ENCODE measurements at regions not wholly inside any gene's neighbourhood (a gene's known extent, or its start where the extent isn't known, plus 50 kb on each side); places are given as distances from the start of the nearest gene placed in this dataset.

GRCh38 chr2:235396071-235396846, 97.6 kb upstream of the AGAP1 start:
- no peak for FAIRE-seq
- H3K4me1 ChIP-seq (ENCODE audit: control insufficient read depth in 3 of 3, insufficient read depth in 2 of 3, low read depth in 1 of 3, low read length in 2 of 3): no peaks in the 10 kb centered on the region
- no peaks in the 10 kb centered on the region for H3K27me3 ChIP-seq (ENCODE audit: control insufficient read depth in 3 of 3, insufficient read depth in 3 of 3, low read length in 3 of 3)
- H3K4me3 ChIP-seq (ENCODE audit: low read depth in 1 of 3, low read length in 3 of 3): no peak overlapping the region
- no peak for DNase-seq
- 63 to 84% (median 70%) methylated on average over 7 to 8 of the region's 8 CpGs for WGBS, 3 donors
- no peaks in the 10 kb centered on the region for H3K36me3 ChIP-seq (ENCODE audit: control insufficient read depth in 3 of 3, insufficient read depth in 2 of 3, low read depth in 1 of 3, low read length in 3 of 3)
- H3K9me3 ChIP-seq (ENCODE audit: control insufficient read depth in 2 of 2, insufficient read depth in 1 of 2, low read depth in 1 of 2, low read length in 1 of 2): peaks cover 0 to 6% of the 10 kb centered on the region in 2 donors
- no peak overlapping the region for H3K27ac ChIP-seq (ENCODE audit: low read depth in 1 of 3, low read length in 2 of 3)

GRCh38 chr2:235398321-235398720, 95.5 kb upstream of the AGAP1 start:
- H3K27me3 ChIP-seq (ENCODE audit: control insufficient read depth in 3 of 3, insufficient read depth in 3 of 3, low read length in 3 of 3): no peaks in the 10 kb centered on the region
- no peaks in the 10 kb centered on the region for H3K36me3 ChIP-seq (ENCODE audit: control insufficient read depth in 3 of 3, insufficient read depth in 2 of 3, low read depth in 1 of 3, low read length in 3 of 3)
- WGBS, 3 donors: 78 to 81% (median 81%) methylated on average over 2 of the region's 2 CpGs
- FAIRE-seq (no peak), DNase-seq (no peak)
- H3K4me3 ChIP-seq (ENCODE audit: low read depth in 1 of 3, low read length in 3 of 3): no peak overlapping the region
- no peak overlapping the region for H3K27ac ChIP-seq (ENCODE audit: low read depth in 1 of 3, low read length in 2 of 3)
- H3K9me3 ChIP-seq (ENCODE audit: control insufficient read depth in 2 of 2, insufficient read depth in 1 of 2, low read depth in 1 of 2, low read length in 1 of 2): peaks cover 0 to 6% of the 10 kb centered on the region in 2 donors
- no peaks in the 10 kb centered on the region for H3K4me1 ChIP-seq (ENCODE audit: control insufficient read depth in 3 of 3, insufficient read depth in 2 of 3, low read depth in 1 of 3, low read length in 2 of 3)

- FAIRE-seq (no peak), DNase-seq (no peak)
- Histone ChIP-seq H3K27ac (ENCODE audit: low read depth in 1 of 3, low read length in 2 of 3) (no peak overlapping the region), H3K4me3 (ENCODE audit: low read depth in 1 of 3, low read length in 3 of 3) (no peak overlapping the region), H3K36me3 (ENCODE audit: control insufficient read depth in 3 of 3, insufficient read depth in 2 of 3, low read depth in 1 of 3, low read length in 3 of 3) (no peaks in the 10 kb centered on the region), H3K9me3 (ENCODE audit: control insufficient read depth in 2 of 2, insufficient read depth in 1 of 2, low read depth in 1 of 2, low read length in 1 of 2) (peaks cover 0 to 6% of the 10 kb centered on the region in 2 donors), H3K4me1 (ENCODE audit: control insufficient read depth in 3 of 3, insufficient read depth in 2 of 3, low read depth in 1 of 3, low read length in 2 of 3) (no peaks in the 10 kb centered on the region), H3K27me3 (ENCODE audit: control insufficient read depth in 3 of 3, insufficient read depth in 3 of 3, low read length in 3 of 3) (no peaks in the 10 kb centered on the region)
- WGBS, 3 donors: 56 to 76% (median 65%) methylated on average over 1 of the region's 1 CpG
Observed at GRCh38 chr2:235399895-235400294, 93.9 kb upstream of the AGAP1 start.

- Histone ChIP-seq H3K27me3 (ENCODE audit: control insufficient read depth in 3 of 3, insufficient read depth in 3 of 3, low read length in 3 of 3) (no peaks in the 10 kb centered on the region), H3K4me1 (ENCODE audit: control insufficient read depth in 3 of 3, insufficient read depth in 2 of 3, low read depth in 1 of 3, low read length in 2 of 3) (no peaks in the 10 kb centered on the region), H3K36me3 (ENCODE audit: control insufficient read depth in 3 of 3, insufficient read depth in 2 of 3, low read depth in 1 of 3, low read length in 3 of 3) (no peaks in the 10 kb centered on the region), H3K4me3 (ENCODE audit: low read depth in 1 of 3, low read length in 3 of 3) (no peak overlapping the region), H3K27ac (ENCODE audit: low read depth in 1 of 3, low read length in 2 of 3) (no peak overlapping the region), H3K9me3 (ENCODE audit: control insufficient read depth in 2 of 2, insufficient read depth in 1 of 2, low read depth in 1 of 2, low read length in 1 of 2) (peaks cover 0 to 6% of the 10 kb centered on the region in 2 donors)
- FAIRE-seq: no peak
- 61 to 69% (median 64%) methylated on average over 2 of the region's 2 CpGs for WGBS, 3 donors
- DNase-seq: no peak
Observed at GRCh38 chr2:235402422-235402821, 91.4 kb upstream of the AGAP1 start.

- 76 to 82% (median 79%) methylated on average over 11 of the region's 11 CpGs for WGBS, 3 donors
- H3K36me3 ChIP-seq (ENCODE audit: control insufficient read depth in 3 of 3, insufficient read depth in 2 of 3, low read depth in 1 of 3, low read length in 3 of 3): no peaks in the 10 kb centered on the region
- no peak for FAIRE-seq
Observed at GRCh38 chr2:235405612-235406361, 88.1 kb upstream of the AGAP1 start.

GRCh38 chr2:235406430-235406829, 87.4 kb upstream of the AGAP1 start:
- DNase-seq: no peak
- no peaks in the 10 kb centered on the region for H3K4me1 ChIP-seq (ENCODE audit: control insufficient read depth in 3 of 3, insufficient read depth in 2 of 3, low read depth in 1 of 3, low read length in 2 of 3)
- FAIRE-seq: no peak
- no peaks in the 10 kb centered on the region for H3K9me3 ChIP-seq (ENCODE audit: control insufficient read depth in 2 of 2, insufficient read depth in 1 of 2, low read depth in 1 of 2, low read length in 1 of 2)
- no peaks in the 10 kb centered on the region for H3K36me3 ChIP-seq (ENCODE audit: control insufficient read depth in 3 of 3, insufficient read depth in 2 of 3, low read depth in 1 of 3, low read length in 3 of 3)
- no peak overlapping the region for H3K27ac ChIP-seq (ENCODE audit: low read depth in 1 of 3, low read length in 2 of 3)
- 53 to 72% (median 65%) methylated on average over 8 of the region's 8 CpGs for WGBS, 3 donors
- H3K4me3 ChIP-seq (ENCODE audit: low read depth in 1 of 3, low read length in 3 of 3): no peak overlapping the region
- no peaks in the 10 kb centered on the region for H3K27me3 ChIP-seq (ENCODE audit: control insufficient read depth in 3 of 3, insufficient read depth in 3 of 3, low read length in 3 of 3)

More at GRCh38 chr2:235405612-235406361, 88.1 kb upstream of the AGAP1 start:
- H3K27ac ChIP-seq (ENCODE audit: low read depth in 1 of 3, low read length in 2 of 3): no peak overlapping the region
- H3K4me3 ChIP-seq (ENCODE audit: low read depth in 1 of 3, low read length in 3 of 3): no peak overlapping the region
- H3K4me1 ChIP-seq (ENCODE audit: control insufficient read depth in 3 of 3, insufficient read depth in 2 of 3, low read depth in 1 of 3, low read length in 2 of 3): no peaks in the 10 kb centered on the region
- no peaks in the 10 kb centered on the region for H3K27me3 ChIP-seq (ENCODE audit: control insufficient read depth in 3 of 3, insufficient read depth in 3 of 3, low read length in 3 of 3)
- DNase-seq: no peak
- no peaks in the 10 kb centered on the region for H3K9me3 ChIP-seq (ENCODE audit: control insufficient read depth in 2 of 2, insufficient read depth in 1 of 2, low read depth in 1 of 2, low read length in 1 of 2)

GRCh38 chr2:235411905-235412485, 81.8 kb upstream of the AGAP1 start:
- DNase-seq (no peak), FAIRE-seq (no peak)
- 87 to 92% (median 90%) methylated on average over 4 of the region's 4 CpGs for WGBS, 3 donors
- Histone ChIP-seq H3K4me1 (ENCODE audit: control insufficient read depth in 3 of 3, insufficient read depth in 2 of 3, low read depth in 1 of 3, low read length in 2 of 3) (no peaks in the 10 kb centered on the region), H3K27me3 (ENCODE audit: control insufficient read depth in 3 of 3, insufficient read depth in 3 of 3, low read length in 3 of 3) (peaks cover 0 to 3% (median 0%) of the 10 kb centered on the region in 3 donors), H3K36me3 (ENCODE audit: control insufficient read depth in 3 of 3, insufficient read depth in 2 of 3, low read depth in 1 of 3, low read length in 3 of 3) (no peaks in the 10 kb centered on the region), H3K4me3 (ENCODE audit: low read depth in 1 of 3, low read length in 3 of 3) (no peak overlapping the region), H3K9me3 (ENCODE audit: control insufficient read depth in 2 of 2, insufficient read depth in 1 of 2, low read depth in 1 of 2, low read length in 1 of 2) (no peaks in the 10 kb centered on the region), H3K27ac (ENCODE audit: low read depth in 1 of 3, low read length in 2 of 3) (no peak overlapping the region)

GRCh38 chr2:235413064-235413463, 80.8 kb upstream of the AGAP1 start:
- no peak for DNase-seq
- Histone ChIP-seq H3K36me3 (ENCODE audit: control insufficient read depth in 3 of 3, insufficient read depth in 2 of 3, low read depth in 1 of 3, low read length in 3 of 3) (no peaks in the 10 kb centered on the region), H3K4me3 (ENCODE audit: low read depth in 1 of 3, low read length in 3 of 3) (no peak overlapping the region), H3K27ac (ENCODE audit: low read depth in 1 of 3, low read length in 2 of 3) (no peak overlapping the region), H3K27me3 (ENCODE audit: control insufficient read depth in 3 of 3, insufficient read depth in 3 of 3, low read length in 3 of 3) (peaks cover 0 to 3% (median 0%) of the 10 kb centered on the region in 3 donors), H3K4me1 (ENCODE audit: control insufficient read depth in 3 of 3, insufficient read depth in 2 of 3, low read depth in 1 of 3, low read length in 2 of 3) (no peaks in the 10 kb centered on the region), H3K9me3 (ENCODE audit: control insufficient read depth in 2 of 2, insufficient read depth in 1 of 2, low read depth in 1 of 2, low read length in 1 of 2) (no peaks in the 10 kb centered on the region)
- no peak for FAIRE-seq
- WGBS, 3 donors: 57 to 85% (median 82%) methylated on average over 1 of the region's 1 CpG
